A549 (cell line): ENCODE measurements at regions not wholly inside any gene's neighbourhood (a gene's known extent, or its start where the extent isn't known, plus 50 kb on each side); places are given as distances from the start of the nearest gene placed in this dataset.

ENCODE experiments used
- CHD2 ChIP-seq: fragments of 150-350 bp; IDR thresholded peaks from 2 replicates; pipeline ENCODE4 v1.6.1; 2014; ENCODE audit warnings: low read length; ENCODE audit not compliant: partially characterized antibody
- CTCF ChIP-seq: fragments of >200 bp; sonication (Bioruptor Twin); formaldehyde crosslinking; IDR thresholded peaks from 3 replicates; pipeline ENCODE4 v1.5.1; 2016
- JUN ChIP-seq, 2 experiments: fragments of >200 bp; sonication (Bioruptor Twin); formaldehyde crosslinking; IDR thresholded peaks; 2 replicates in 1 of 2; 3 replicates in 1 of 2; pipeline ENCODE4 v1.6.1; 2016 to 2017
- NR3C1 ChIP-seq: fragments of >200 bp; sonication (Bioruptor Twin); formaldehyde crosslinking; IDR thresholded peaks from 3 replicates; pipeline ENCODE4 v1.6.1; 2017
- RFX5 ChIP-seq: fragments of 450-650 bp; IDR thresholded peaks from 2 replicates; pipeline ENCODE4 v1.7.1; 2014; ENCODE audit warnings: antibody characterized with exemption, mild to moderate bottlenecking, moderate library complexity
- TF ChIP-seq, protein P1 (sequence below): fragments of 150-350 bp; IDR thresholded peaks from 2 replicates; pipeline ENCODE4 v1.6.1; 2014; ENCODE audit warnings: low read depth, mild to moderate bottlenecking, low read length

DNA sequence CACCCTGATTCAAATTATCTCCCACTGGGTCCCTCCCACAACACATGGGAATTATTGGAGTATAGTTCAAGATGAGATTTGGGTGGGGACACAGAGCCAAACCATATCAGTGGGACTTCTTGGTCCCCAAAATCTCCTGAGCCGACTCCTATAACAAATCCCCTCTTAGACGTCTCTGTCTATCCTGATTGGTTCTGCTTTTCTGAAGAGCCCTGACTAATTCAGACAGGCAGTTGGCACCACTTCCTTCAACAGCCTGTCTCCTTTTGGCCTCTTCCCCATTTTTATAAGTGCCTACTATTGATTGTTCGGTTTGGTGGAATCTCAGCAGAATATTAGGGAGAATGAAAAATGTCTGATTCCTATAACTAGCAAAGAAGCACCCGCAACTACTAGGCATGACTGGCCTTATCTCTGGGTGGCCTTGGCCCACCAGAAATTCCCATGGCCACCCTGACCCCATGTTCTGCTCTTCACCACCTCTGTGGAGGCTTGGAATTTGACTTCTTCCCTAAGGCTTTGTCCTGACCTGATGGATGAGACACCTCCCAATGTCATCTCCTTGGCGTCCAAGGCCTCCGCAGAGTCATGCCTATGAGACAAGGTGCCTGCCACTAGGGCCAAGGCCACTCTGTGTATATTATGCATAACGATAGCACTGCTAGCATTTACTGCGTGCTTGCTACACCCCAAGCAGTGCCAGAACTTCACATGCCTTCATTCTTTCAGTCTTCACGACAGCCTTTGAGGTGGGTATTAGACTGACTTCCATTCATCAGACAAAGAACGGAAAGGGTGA, 218.9 kb upstream of the COPS8 start:
- TF ChIP-seq, protein P1, sequence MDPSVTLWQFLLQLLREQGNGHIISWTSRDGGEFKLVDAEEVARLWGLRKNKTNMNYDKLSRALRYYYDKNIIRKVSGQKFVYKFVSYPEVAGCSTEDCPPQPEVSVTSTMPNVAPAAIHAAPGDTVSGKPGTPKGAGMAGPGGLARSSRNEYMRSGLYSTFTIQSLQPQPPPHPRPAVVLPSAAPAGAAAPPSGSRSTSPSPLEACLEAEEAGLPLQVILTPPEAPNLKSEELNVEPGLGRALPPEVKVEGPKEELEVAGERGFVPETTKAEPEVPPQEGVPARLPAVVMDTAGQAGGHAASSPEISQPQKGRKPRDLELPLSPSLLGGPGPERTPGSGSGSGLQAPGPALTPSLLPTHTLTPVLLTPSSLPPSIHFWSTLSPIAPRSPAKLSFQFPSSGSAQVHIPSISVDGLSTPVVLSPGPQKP, result no peak
- TF ChIP-seq CHD2 (no peak), NR3C1 (no peak), RFX5 (no peak), JUN (IDR thresholded peaks at IDR 0.05) (no peak), CTCF (no peak)
